Stimulated activated CD8-positive, alpha-beta memory T cell treated with anti-CD3 and anti-CD28 coated beads, Interleukin-15, amount 100 ng/mL, for 4 hours (primary cell): ENCODE measurements at regions not wholly inside any gene's neighbourhood (a gene's known extent, or its start where the extent isn't known, plus 50 kb on each side); places are given as distances from the start of the nearest gene placed in this dataset.
"Not testable (repeated sequence)": the region's sequence is repeated elsewhere in the genome, so short reads cannot be mapped to it uniquely, and the experiment has no call there.

ENCODE experiments used
- DNase-seq, 2 donors: peaks; one replicate each; pipeline ENCODE4 v3.0.0-alpha.2; 2020; ENCODE audit warnings: low read depth in 2 of 2

- DNase-seq, result no peak
These were observed 577.5 kb upstream of the CBLB start for GRCh38 chr3:106446271-106446670.

GRCh38 chr3:106447723-106448301 is 579.0 kb upstream of the CBLB start:
- DNase-seq, result no peak

GRCh38 chr3:106448372-106448966 is 579.7 kb upstream of the CBLB start:
- not testable (repeated sequence) for DNase-seq

- DNase-seq, result no peak
These were observed 583.3 kb upstream of the CBLB start for GRCh38 chr3:106452096-106452495.

- DNase-seq, result no peak
These were observed 585.7 kb upstream of the CBLB start for GRCh38 chr3:106454497-106454896.

GRCh38 chr3:106457281-106458180 is 588.7 kb upstream of the CBLB start:
- no peak for DNase-seq

GRCh38 chr3:106458952-106459351 is 590.1 kb upstream of the CBLB start:
- no peak for DNase-seq

- DNase-seq, result no peak
These were observed 598.1 kb upstream of the CBLB start for GRCh38 chr3:106466881-106467280.

- no peak for DNase-seq
These were observed 605.0 kb upstream of the CBLB start for GRCh38 chr3:106473576-106474475.

- no peak for DNase-seq
These were observed 613.6 kb upstream of the CBLB start for GRCh38 chr3:106482451-106482850.

- DNase-seq, result no peak
These were observed 616.4 kb upstream of the CBLB start for GRCh38 chr3:106485217-106485616.

- DNase-seq, result no peak
These were observed 617.0 kb upstream of the CBLB start for GRCh38 chr3:106485802-106486201.

- DNase-seq, result not testable (repeated sequence)
These were observed 618.3 kb upstream of the CBLB start for GRCh38 chr3:106486945-106487639.

- no peak for DNase-seq
These were observed 619.5 kb upstream of the CBLB start for GRCh38 chr3:106488331-106488730.

GRCh38 chr3:106491796-106492195 is 623.0 kb upstream of the CBLB start:
- DNase-seq, result no peak

- no peak for DNase-seq
These were observed 639.6 kb upstream of the CBLB start for GRCh38 chr3:106508331-106508893.

- no peak for DNase-seq
These were observed 641.4 kb upstream of the CBLB start for GRCh38 chr3:106510206-106510605.

- DNase-seq, result no peak
These were observed 644.0 kb upstream of the CBLB start for GRCh38 chr3:106512846-106513245.

- no peak for DNase-seq
These were observed 645.6 kb upstream of the CBLB start for GRCh38 chr3:106514431-106514830.

- DNase-seq, result no peak
These were observed 649.7 kb upstream of the CBLB start for GRCh38 chr3:106518516-106518915.

- no peak for DNase-seq
These were observed 653.6 kb upstream of the CBLB start for GRCh38 chr3:106522397-106522796.
